ENCODE measurements at regions not wholly inside any gene's neighbourhood (a gene's known extent, or its start where the extent isn't known, plus 50 kb on each side); places are given as distances from the start of the nearest gene placed in this dataset.

GRCh38 chr1:208895181-208895580 is 651.0 kb upstream of the PLXNA2 start:
- no peak for DNase-seq (ENCODE audit: low read depth)
- H3K4me3 ChIP-seq (replicated peaks; ENCODE audit: low read depth, low read length), result no peak overlapping the region
- TF ChIP-seq CTCF (IDR thresholded peaks at IDR 0.05; ENCODE audit: low read length, missing control alignments), result no peak

- no peak for TF ChIP-seq CTCF (IDR thresholded peaks at IDR 0.05; ENCODE audit: low read length, missing control alignments)
- no peak for DNase-seq (ENCODE audit: low read depth)
- no peak overlapping the region for H3K4me3 ChIP-seq (replicated peaks; ENCODE audit: low read depth, low read length)
These were observed 651.6 kb upstream of the PLXNA2 start for GRCh38 chr1:208895820-208896219.

DNA sequence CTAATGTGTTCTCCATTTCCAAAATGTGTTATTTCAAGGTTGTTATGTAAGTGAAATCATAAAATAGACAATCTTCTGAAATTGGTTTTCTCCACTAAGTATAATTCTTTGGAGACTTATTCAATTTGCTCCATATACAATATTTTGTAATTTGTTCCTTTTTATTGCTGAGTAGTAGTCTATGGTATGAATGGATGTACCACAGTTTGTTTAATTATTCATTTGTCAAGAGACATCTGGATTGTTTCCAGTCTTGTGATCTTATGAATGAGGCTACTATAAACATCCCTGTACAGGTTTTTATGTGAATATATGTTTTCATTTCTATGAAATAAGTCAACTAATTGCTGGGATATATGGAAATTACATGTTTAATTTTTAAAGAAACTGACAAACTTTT is 652.6 kb upstream of the PLXNA2 start:
- DNase-seq (ENCODE audit: low read depth), result no peak
- H3K4me3 ChIP-seq (replicated peaks; ENCODE audit: low read depth, low read length), result no peak overlapping the region
- TF ChIP-seq CTCF (IDR thresholded peaks at IDR 0.05; ENCODE audit: low read length, missing control alignments), result no peak

DNA sequence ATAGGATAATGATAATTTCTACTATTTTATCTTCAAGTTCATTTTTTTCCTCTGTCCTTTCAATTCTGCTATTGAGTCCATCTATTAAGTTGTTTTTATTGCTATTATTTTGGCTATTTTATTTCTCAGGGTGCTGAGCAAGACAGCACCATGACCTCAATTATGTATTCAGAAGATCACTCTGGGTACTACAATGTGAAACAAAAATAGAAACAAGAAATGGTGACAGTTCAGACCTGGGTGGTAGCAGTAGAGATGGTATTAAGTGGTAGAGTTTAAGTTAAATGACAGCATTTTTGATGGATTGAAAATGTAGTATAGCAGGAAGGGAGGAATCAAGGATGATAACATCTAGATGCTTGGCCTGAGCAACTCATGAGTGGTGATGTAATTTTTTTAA is 655.3 kb upstream of the PLXNA2 start:
- DNase-seq (ENCODE audit: low read depth), result no peak
- H3K4me3 ChIP-seq (replicated peaks; ENCODE audit: low read depth, low read length), result no peak overlapping the region
- no peak for TF ChIP-seq CTCF (IDR thresholded peaks at IDR 0.05; ENCODE audit: low read length, missing control alignments)

GRCh38 chr1:208903251-208903905 is 659.2 kb upstream of the PLXNA2 start:
- TF ChIP-seq CTCF (IDR thresholded peaks at IDR 0.05; ENCODE audit: low read length, missing control alignments), result no peak
- DNase-seq (ENCODE audit: low read depth), result no peak

DNA sequence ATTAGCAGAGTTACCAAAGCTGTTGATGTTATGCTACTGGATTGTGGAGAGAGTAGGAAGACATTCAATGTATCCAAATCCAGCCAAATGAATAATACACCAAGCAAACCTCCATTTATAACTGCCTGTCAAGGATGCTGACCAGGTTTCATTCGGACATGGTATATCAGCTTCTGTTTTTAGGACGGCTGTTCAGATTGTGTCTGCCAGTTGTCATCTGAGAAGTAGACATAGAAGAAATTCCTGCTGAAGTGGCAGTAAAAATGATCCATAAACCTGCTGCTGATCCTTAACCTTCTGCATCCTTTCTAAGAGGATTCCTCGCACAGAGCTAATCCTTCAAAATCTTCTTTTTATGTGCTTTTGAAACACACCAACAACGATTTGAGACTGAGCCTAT is 663.6 kb upstream of the PLXNA2 start:
- TF ChIP-seq CTCF (IDR thresholded peaks at IDR 0.05; ENCODE audit: low read length, missing control alignments), result no peak

More at GRCh38 chr1:208903251-208903905, 659.2 kb upstream of the PLXNA2 start:
- no peak overlapping the region for H3K4me3 ChIP-seq (replicated peaks; ENCODE audit: low read depth, low read length)

More for the DNA sequence above, 663.6 kb upstream of the PLXNA2 start:
- no peak overlapping the region for H3K4me3 ChIP-seq (replicated peaks; ENCODE audit: low read depth, low read length)
- DNase-seq (ENCODE audit: low read depth), result no peak

Data from fibroblast of pulmonary artery (primary cell).